Erythroblast (primary cell): ENCODE measurements at regions not wholly inside any gene's neighbourhood (a gene's known extent, or its start where the extent isn't known, plus 50 kb on each side); places are given as distances from the start of the nearest gene placed in this dataset.

Experiments
- GATA1 ChIP-seq: IDR thresholded peaks from 2 replicates; pipeline ENCODE4 v1.6.1; 2011; ENCODE audit warnings: low read depth, mild to moderate bottlenecking, control low read depth, low read length, moderate library complexity
- POLR2A ChIP-seq: IDR thresholded peaks from 2 replicates; pipeline ENCODE4 v1.6.1; 2011; ENCODE audit warnings: mild to moderate bottlenecking, low read length

DNA sequence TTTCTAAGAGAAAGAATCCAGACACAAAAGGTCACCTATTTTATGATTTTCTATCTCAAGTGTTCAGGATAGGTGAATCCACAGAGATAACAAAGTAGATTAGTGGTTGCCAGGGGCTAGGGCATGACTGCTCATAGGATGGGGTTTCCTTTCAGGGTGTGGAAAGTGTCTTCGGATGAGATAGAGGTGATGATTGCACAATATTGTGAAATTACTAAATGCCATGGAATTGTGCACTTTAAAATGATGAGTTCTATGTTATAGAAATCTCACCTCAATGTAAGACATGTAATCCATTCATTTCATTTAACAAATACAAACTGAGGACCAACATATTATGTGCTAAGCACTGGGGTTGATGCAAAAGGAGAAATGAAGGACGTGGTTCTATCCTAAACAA lies 76.4 kb upstream of the GALNT17 start:
- TF ChIP-seq POLR2A, result no peak
- TF ChIP-seq GATA1, result no peak
